Progenitor cell of endocrine pancreas (in vitro differentiated cells): ENCODE measurements at regions not wholly inside any gene's neighbourhood (a gene's known extent, or its start where the extent isn't known, plus 50 kb on each side); places are given as distances from the start of the nearest gene placed in this dataset.

Source experiments
- DNase-seq: peaks from one replicate; pipeline ENCODE4 v3.0.0; 2021; ENCODE audit warnings: low spot score; ENCODE audit not compliant: unreplicated experiment
- H3K27ac Mint-ChIP-seq: 2 replicates; pipeline ENCODE4 v1.8.0; 2021; ENCODE audit warnings: mild to moderate bottlenecking, moderate library complexity, mixed read lengths
- H3K27me3 Mint-ChIP-seq: 2 replicates; pipeline ENCODE4 v1.8.0; 2021; ENCODE audit warnings: mixed read lengths
- H3K36me3 Mint-ChIP-seq: 2 replicates; pipeline ENCODE4 v1.8.0; 2022; ENCODE audit warnings: mixed read lengths; ENCODE audit not compliant: insufficient read depth
- H3K4me1 Mint-ChIP-seq: 2 replicates; pipeline ENCODE4 v1.8.0; 2021; ENCODE audit warnings: low read depth, mixed read lengths
- H3K4me3 Mint-ChIP-seq: 2 replicates; pipeline ENCODE4 v1.8.0; 2021; ENCODE audit warnings: low read depth, mild to moderate bottlenecking, moderate library complexity, mixed read lengths
- H3K9me3 Mint-ChIP-seq: 2 replicates; pipeline ENCODE4 v1.8.0; 2021; ENCODE audit warnings: low read depth, mixed read lengths
- TF ChIP-seq, protein P1 (sequence below): fragments of 200-600 bp; sonication (generic); IDR thresholded peaks from one replicate; pipeline ENCODE4 v1.5.0; 2021; ENCODE audit warnings: antibody characterized with exemption, mild to moderate bottlenecking; ENCODE audit not compliant: unreplicated experiment

- TF ChIP-seq, protein P1, sequence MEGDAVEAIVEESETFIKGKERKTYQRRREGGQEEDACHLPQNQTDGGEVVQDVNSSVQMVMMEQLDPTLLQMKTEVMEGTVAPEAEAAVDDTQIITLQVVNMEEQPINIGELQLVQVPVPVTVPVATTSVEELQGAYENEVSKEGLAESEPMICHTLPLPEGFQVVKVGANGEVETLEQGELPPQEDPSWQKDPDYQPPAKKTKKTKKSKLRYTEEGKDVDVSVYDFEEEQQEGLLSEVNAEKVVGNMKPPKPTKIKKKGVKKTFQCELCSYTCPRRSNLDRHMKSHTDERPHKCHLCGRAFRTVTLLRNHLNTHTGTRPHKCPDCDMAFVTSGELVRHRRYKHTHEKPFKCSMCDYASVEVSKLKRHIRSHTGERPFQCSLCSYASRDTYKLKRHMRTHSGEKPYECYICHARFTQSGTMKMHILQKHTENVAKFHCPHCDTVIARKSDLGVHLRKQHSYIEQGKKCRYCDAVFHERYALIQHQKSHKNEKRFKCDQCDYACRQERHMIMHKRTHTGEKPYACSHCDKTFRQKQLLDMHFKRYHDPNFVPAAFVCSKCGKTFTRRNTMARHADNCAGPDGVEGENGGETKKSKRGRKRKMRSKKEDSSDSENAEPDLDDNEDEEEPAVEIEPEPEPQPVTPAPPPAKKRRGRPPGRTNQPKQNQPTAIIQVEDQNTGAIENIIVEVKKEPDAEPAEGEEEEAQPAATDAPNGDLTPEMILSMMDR: no peak
- no peaks in the 10 kb centered on the region for H3K9me3 Mint-ChIP-seq
- no peaks in the 10 kb centered on the region for H3K27me3 Mint-ChIP-seq
- no peak for DNase-seq
- H3K4me1 Mint-ChIP-seq: peaks cover 2% of the 10 kb centered on the region
- H3K36me3 Mint-ChIP-seq: no peaks in the 10 kb centered on the region
- no peak overlapping the region for H3K4me3 Mint-ChIP-seq
- H3K27ac Mint-ChIP-seq: no peak overlapping the region
These were observed 305.4 kb upstream of the ROPN1 start for GRCh38 chr3:124297062-124297980.

DNA sequence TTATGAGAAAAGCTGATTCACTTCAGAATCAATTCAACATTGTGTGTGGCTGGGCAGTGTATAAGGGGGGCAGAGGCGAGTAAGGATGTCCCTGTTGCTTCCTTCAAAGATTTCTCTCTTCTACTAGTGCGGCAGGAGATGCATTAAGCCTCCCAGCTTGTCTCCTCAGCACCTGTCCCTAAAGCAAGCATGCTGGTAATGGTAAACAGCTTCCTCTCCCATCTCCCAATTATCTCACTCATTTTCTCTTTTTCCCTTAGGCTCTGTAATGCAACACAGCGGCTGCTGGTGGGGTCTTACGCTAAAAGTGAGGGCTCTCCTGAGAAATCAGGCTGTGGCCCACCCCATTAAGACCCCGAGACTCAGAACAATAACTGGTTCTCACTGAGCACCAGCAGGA, 306.4 kb upstream of the ROPN1 start:
- H3K27ac Mint-ChIP-seq: no peak overlapping the region
- no peak for DNase-seq
- no peaks in the 10 kb centered on the region for H3K36me3 Mint-ChIP-seq
- TF ChIP-seq, protein P1: no peak
- no peaks in the 10 kb centered on the region for H3K27me3 Mint-ChIP-seq
- no peak overlapping the region for H3K4me3 Mint-ChIP-seq
- H3K9me3 Mint-ChIP-seq: no peaks in the 10 kb centered on the region
- peaks cover 2% of the 10 kb centered on the region for H3K4me1 Mint-ChIP-seq

DNA sequence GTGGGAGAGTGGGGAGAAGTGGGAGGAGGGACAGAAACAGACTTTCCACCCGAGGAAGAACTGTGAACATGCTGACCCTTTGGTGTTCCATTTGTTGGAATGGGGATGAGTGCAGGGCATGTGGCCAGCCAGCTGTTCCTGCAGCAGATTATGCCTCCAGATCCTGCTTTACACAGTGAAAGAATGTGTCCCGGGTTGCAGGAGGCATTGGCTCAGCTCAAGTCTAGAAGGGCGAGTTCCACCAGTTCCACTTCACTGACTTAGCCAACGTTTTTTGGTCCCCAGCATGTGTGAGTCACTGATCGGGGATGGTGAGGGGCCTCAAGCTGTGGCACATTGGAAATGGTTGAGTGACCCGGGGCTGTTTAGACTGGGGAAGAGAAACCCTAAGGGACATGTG, 307.0 kb upstream of the ROPN1 start:
- TF ChIP-seq, protein P1: no peak
- DNase-seq: no peak
- Mint-ChIP-seq H3K4me1 (peaks cover 2% of the 10 kb centered on the region), H3K9me3 (no peaks in the 10 kb centered on the region), H3K36me3 (no peaks in the 10 kb centered on the region), H3K27me3 (no peaks in the 10 kb centered on the region), H3K4me3 (no peak overlapping the region), H3K27ac (no peak overlapping the region)

DNA sequence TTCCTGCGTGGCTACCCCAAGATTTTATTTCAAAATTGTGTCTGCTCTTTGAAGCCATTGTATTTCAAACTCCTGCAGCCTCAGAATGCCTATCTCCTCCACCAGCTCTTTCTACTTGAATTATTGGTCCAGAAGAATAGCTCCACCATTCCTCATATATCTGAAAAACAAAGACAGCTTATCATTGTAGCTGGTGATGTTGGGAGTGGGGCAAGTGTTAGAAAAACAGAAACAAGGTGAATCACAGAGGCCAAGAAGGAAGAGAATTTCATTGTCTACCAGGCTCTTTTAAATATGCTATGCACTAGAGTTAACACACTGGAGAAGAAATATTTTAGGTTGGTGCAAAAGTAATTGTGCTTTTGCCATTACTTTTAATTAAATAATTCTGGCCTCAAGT, 307.9 kb upstream of the ROPN1 start:
- no peak overlapping the region for H3K27ac Mint-ChIP-seq
- TF ChIP-seq, protein P1: no peak
- H3K36me3 Mint-ChIP-seq: peaks cover 2% of the 10 kb centered on the region
- H3K4me1 Mint-ChIP-seq: peaks cover 2% of the 10 kb centered on the region
- H3K4me3 Mint-ChIP-seq: no peak overlapping the region
- H3K9me3 Mint-ChIP-seq: no peaks in the 10 kb centered on the region
- no peak for DNase-seq
- no peaks in the 10 kb centered on the region for H3K27me3 Mint-ChIP-seq

DNA sequence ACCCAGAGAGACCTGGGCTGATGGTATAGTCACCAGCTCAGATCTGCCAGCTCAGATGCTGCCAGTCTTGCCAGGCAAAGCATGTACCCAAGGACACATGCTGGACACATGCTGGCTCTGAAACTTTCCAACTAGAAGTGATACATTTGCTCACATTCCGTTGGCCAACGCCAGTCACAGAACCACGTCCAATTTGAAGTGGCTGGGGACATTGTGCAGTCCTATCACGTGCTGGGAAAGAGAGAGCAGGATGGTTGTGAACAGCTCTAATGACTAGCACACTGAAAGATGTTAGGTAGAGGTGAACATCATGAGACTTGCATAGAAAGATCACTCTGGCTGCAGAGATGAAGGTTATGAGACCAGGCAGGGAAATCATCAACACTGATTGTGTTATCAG, 308.5 kb upstream of the ROPN1 start:
- Mint-ChIP-seq H3K9me3 (peaks cover under 1% of the 10 kb centered on the region), H3K27ac (no peak overlapping the region), H3K4me1 (peaks cover under 1% of the 10 kb centered on the region), H3K36me3 (peaks cover 6% of the 10 kb centered on the region), H3K27me3 (no peaks in the 10 kb centered on the region), H3K4me3 (no peak overlapping the region)
- no peak for DNase-seq
- TF ChIP-seq, protein P1: no peak
